ENCODE measurements at regions not wholly inside any gene's neighbourhood (a gene's known extent, or its start where the extent isn't known, plus 50 kb on each side); places are given as distances from the start of the nearest gene placed in this dataset.

- TF ChIP-seq CTCF (IDR thresholded peaks at IDR 0.05) (no peak), POLR2A (IDR thresholded peaks at IDR 0.05) (no peak)
Observed at GRCh38 chr6:97656236-97656635, 373.2 kb upstream of the MMS22L start.
